Gastroesophageal sphincter (tissue), 4 donors: ENCODE measurements at regions not wholly inside any gene's neighbourhood (a gene's known extent, or its start where the extent isn't known, plus 50 kb on each side); places are given as distances from the start of the nearest gene placed in this dataset.
"Not testable (repeated sequence)": the region's sequence is repeated elsewhere in the genome, so short reads cannot be mapped to it uniquely, and the experiment has no call there.

Source experiments
- ATAC-seq: fragments of 150-250 bp; one replicate; pipeline ENCODE4 v1.9.1; 2016; ENCODE audit warnings: mild to moderate bottlenecking, moderate library complexity
- H3K27ac ChIP-seq, 4 donors: fragments of 200-600 bp; sonication (generic) in 3 of 4; 1 replicate in 3 of 4; 2 replicates in 1 of 4; pipeline ENCODE4 v1.5.1; 2016 to 2019
- H3K27me3 ChIP-seq: fragments of 200-600 bp; sonication (generic); one replicate; pipeline ENCODE4 v1.5.1; 2019
- H3K36me3 ChIP-seq, 2 donors: fragments of 200-600 bp; sonication (generic); one replicate each; pipeline ENCODE4 v1.5.1; 2019; ENCODE audit warnings: control low read depth in 1 of 2
- H3K4me1 ChIP-seq, 3 donors: fragments of 200-600 bp; sonication (generic); 1 replicate in 2 of 3; 2 replicates in 1 of 3; pipeline ENCODE4 v1.5.1; 2016 to 2019; ENCODE audit warnings: control low read depth in 2 of 3
- H3K4me3 ChIP-seq, 2 donors: fragments of 200-600 bp; sonication (generic); one replicate each; pipeline ENCODE4 v1.5.1; 2019; ENCODE audit warnings: mild to moderate bottlenecking in 1 of 2, moderate library complexity in 1 of 2
- H3K9me3 ChIP-seq, 3 donors: fragments of 200-600 bp; sonication (generic); one replicate each; pipeline ENCODE4 v1.5.1; 2017 to 2019; ENCODE audit warnings: control low read depth in 2 of 3
- CTCF ChIP-seq, 4 experiments: fragments of 200-600 bp in 2 of 4; fragments of 450-650 bp in 2 of 4; sonication (generic) in 1 of 4; IDR thresholded peaks; one replicate each; pipeline ENCODE4 v1.5.1; 2017 to 2019; ENCODE audit warnings: antibody characterized with exemption in 4 of 4, mild to moderate bottlenecking in 2 of 4, moderate library complexity in 2 of 4
- EP300 ChIP-seq: sonication (generic); formaldehyde crosslinking; IDR thresholded peaks from one replicate; pipeline ENCODE4 v1.6.1; 2017; ENCODE audit warnings: antibody characterized with exemption, mild to moderate bottlenecking
- POLR2A ChIP-seq, 2 donors: fragments of 450-650 bp; IDR thresholded peaks; one replicate each; pipeline ENCODE4 v1.6.1; 2017; ENCODE audit warnings: antibody characterized with exemption in 2 of 2, mild to moderate bottlenecking in 2 of 2, moderate library complexity in 1 of 2
- POLR2AphosphoS5 ChIP-seq: sonication (generic); formaldehyde crosslinking; IDR thresholded peaks from one replicate; pipeline ENCODE4 v1.6.1; 2017; ENCODE audit warnings: antibody characterized with exemption
- WGBS, 2 donors: methylation state at CpG; one replicate each; pipeline ENCODE4 v1.1.5; 2018; ENCODE audit warnings: low coverage in 1 of 2; 5-methylcytosine and 5-hydroxymethylcytosine counted together

GRCh38 chr7:79923953-79924352, 210.7 kb upstream of the GNAI1 start:
- Histone ChIP-seq H3K27me3 (no peaks in the 10 kb centered on the region), H3K36me3 (no peaks in the 10 kb centered on the region), H3K4me3 (no peak overlapping the region), H3K9me3 (no peaks in the 10 kb centered on the region), H3K27ac (no peak overlapping the region), H3K4me1 (no peaks in the 10 kb centered on the region)
- no peak for TF ChIP-seq POLR2A (IDR thresholded peaks at IDR 0.05)
- TF ChIP-seq POLR2AphosphoS5, result no peak
- no peak for TF ChIP-seq EP300
- no peak for TF ChIP-seq CTCF (IDR thresholded peaks at IDR 0.05)
- WGBS, 2 donors, result 70 to 79% methylated on average over 1 of the region's 1 CpG
- no peak for ATAC-seq

- H3K9me3 ChIP-seq, result no peaks in the 10 kb centered on the region
- no peak overlapping the region for H3K27ac ChIP-seq
- no peak overlapping the region for H3K4me3 ChIP-seq
- no peak for TF ChIP-seq CTCF (IDR thresholded peaks at IDR 0.05)
- no peak for TF ChIP-seq POLR2A (IDR thresholded peaks at IDR 0.05)
- no peak for TF ChIP-seq POLR2AphosphoS5
- no peak for TF ChIP-seq EP300
- 100% methylated on average over 1 of the region's 5 CpGs; no CpG with 5 or more reads in 1 of the 2 donors for WGBS, 2 donors
- H3K27me3 ChIP-seq, result no peaks in the 10 kb centered on the region
- no peaks in the 10 kb centered on the region for H3K4me1 ChIP-seq
- ATAC-seq, result no peak
- no peaks in the 10 kb centered on the region for H3K36me3 ChIP-seq
These were observed 211.7 kb upstream of the GNAI1 start for GRCh38 chr7:79922894-79923293.

- Histone ChIP-seq H3K27me3 (no peaks in the 10 kb centered on the region), H3K9me3 (no peaks in the 10 kb centered on the region), H3K27ac (no peak overlapping the region), H3K4me3 (no peak overlapping the region), H3K36me3 (no peaks in the 10 kb centered on the region), H3K4me1 (no peaks in the 10 kb centered on the region)
- no peak for ATAC-seq
- no peak for TF ChIP-seq EP300
- TF ChIP-seq POLR2AphosphoS5, result no peak
- TF ChIP-seq POLR2A (IDR thresholded peaks at IDR 0.05), result no peak
- TF ChIP-seq CTCF (IDR thresholded peaks at IDR 0.05), result no peak
- no CpG with 5 or more reads among the region's 5 CpGs for WGBS, 2 donors
These were observed 212.7 kb upstream of the GNAI1 start for GRCh38 chr7:79921976-79922375.

GRCh38 chr7:79918632-79919031, 216.0 kb upstream of the GNAI1 start:
- H3K27me3 ChIP-seq, H3K36me3 ChIP-seq, H3K9me3 ChIP-seq, H3K4me1 ChIP-seq, H3K4me3 ChIP-seq, H3K27ac ChIP-seq, ATAC-seq: not testable (repeated sequence)
- WGBS, 2 donors, result 78 to 95% methylated on average over 1 to 2 of the region's 2 CpGs

GRCh38 chr7:79915346-79915745, 219.3 kb upstream of the GNAI1 start:
- not testable (repeated sequence) for H3K4me1 ChIP-seq, ATAC-seq, H3K27me3 ChIP-seq, H3K36me3 ChIP-seq, H3K27ac ChIP-seq, H3K4me3 ChIP-seq, H3K9me3 ChIP-seq
- WGBS, 2 donors, result 95% methylated on average over 4 of the region's 4 CpGs; no CpG with 5 or more reads in 1 of the 2 donors

- WGBS, 2 donors, result 43 to 50% methylated on average over 4 of the region's 4 CpGs
- Histone ChIP-seq H3K27ac (no peak overlapping the region), H3K4me1 (no peaks in the 10 kb centered on the region), H3K4me3 (no peak overlapping the region), H3K9me3 (peaks cover 0 to 8% (median 0%) of the 10 kb centered on the region in 3 donors), H3K27me3 (no peaks in the 10 kb centered on the region), H3K36me3 (no peaks in the 10 kb centered on the region)
- TF ChIP-seq CTCF (IDR thresholded peaks at IDR 0.05) (no peak), EP300 (no peak), POLR2A (IDR thresholded peaks at IDR 0.05) (no peak), POLR2AphosphoS5 (no peak)
- ATAC-seq, result no peak
These were observed 222.4 kb upstream of the GNAI1 start for GRCh38 chr7:79912213-79912633.
